ENCODE measurements at regions not wholly inside any gene's neighbourhood (a gene's known extent, or its start where the extent isn't known, plus 50 kb on each side); places are given as distances from the start of the nearest gene placed in this dataset.

DNA sequence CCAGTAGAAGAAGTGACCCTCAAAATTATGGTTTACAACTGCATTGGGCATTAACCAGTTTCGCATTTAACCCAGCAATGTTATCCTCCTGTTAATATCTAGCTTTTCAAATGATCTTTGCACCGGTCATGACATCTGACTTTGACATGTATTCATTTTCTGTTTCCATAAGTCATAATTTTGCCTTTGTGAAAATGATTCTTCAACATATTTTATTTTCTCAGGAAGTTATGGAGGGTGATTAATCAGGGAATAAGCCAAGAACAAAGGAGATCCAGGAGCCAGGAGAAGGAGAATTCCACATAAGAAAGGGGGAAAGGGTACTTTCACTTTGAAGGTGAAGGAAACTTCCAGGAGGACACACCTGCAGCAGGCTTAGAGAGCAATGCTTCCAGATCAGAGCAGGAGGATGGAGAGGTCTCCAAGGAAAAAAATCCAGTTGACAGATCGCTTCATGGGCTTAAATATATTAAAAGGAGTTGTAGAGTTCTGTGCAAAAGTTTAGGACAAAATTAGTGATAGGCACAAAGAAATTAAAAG is 92.1 kb upstream of the FAM3C start:
- no peak for DNase-seq

DNA sequence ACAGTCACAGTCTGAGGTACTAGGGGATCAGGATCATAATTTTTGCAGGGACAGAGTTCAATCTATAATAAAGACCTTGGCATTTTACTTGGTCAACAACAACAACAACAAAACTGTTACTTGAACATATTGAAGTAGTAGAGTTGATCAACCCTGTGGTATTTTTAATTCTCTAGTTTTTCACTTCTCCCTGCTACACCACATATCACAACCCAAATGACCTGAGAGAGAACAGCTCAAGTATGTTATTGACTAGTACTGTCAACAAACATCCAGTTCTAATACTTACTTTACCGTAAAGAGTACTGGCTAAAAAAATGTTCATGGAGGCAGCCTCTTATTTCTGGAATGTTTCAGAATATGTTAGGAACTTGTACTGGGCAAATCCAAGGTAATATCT is 90.5 kb upstream of the FAM3C start:
- no peak for DNase-seq

DNA sequence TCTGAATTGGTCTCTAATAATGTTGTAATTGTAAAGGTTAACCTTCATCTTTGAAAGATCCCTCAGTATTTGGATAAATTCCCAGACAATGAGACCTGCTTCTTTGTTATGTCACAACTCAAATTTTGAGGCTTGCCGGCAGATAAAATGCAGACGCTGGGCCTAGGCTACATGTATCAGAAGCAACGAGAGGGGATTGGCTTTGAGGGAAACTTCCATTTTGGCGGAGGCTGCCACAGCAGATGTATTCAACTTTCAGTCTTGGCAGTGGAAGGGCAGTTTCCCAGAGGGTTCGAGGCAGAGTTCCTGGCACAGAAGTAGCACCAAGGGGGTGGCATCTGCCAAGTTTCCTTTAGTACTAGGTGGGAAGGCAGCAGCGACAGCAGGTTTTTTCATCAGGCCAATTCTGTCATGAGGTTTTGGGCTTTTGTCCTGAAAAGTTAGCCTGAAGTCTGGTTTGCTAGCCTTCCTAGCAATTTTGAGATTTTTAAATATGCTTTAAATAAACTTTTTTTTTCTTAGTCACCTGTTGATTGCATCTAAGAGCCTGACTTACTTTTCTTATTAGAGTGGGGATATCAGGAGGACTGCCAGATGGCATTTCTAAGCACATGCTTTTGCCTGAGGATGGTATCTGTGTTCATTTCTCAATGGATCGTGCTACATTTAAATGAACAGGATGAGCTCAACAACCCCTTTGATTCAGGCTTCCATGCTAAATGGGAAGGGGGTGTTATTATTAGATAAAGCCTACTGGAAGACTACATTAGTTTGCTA is 89.5 kb upstream of the FAM3C start:
- peak; percentile 78 for DNase-seq

DNA sequence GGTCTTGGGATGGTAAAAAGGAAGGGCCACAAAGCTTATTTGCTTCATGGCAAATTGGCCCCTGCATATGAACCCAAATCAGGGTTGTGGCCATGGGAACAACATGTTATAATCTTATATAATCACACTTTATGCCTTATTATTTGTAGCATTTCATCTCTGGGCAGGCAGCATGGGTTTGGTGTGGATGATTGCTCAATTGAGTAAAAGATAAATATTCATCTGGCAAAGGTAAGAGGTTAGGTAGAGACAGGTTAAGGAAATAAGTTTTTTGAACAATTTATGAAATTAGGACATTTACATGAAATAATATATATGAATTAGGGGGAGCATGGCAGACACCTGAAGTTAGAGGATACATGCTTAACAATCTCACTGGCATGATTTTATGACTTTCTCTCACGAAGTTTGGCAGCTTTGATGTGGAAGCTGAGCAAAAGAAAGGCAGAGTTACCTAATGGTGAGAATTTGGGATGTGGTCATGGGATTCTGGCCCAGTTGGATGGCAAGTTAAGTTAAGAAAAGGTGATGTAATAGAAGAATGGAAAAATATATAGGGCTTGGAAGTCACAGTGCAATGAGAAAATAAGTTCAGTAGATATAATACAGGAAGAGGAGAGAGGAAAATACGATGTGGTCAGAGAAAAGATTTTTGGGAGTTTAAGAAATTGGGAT is 88.1 kb upstream of the FAM3C start:
- no peak for DNase-seq

DNA sequence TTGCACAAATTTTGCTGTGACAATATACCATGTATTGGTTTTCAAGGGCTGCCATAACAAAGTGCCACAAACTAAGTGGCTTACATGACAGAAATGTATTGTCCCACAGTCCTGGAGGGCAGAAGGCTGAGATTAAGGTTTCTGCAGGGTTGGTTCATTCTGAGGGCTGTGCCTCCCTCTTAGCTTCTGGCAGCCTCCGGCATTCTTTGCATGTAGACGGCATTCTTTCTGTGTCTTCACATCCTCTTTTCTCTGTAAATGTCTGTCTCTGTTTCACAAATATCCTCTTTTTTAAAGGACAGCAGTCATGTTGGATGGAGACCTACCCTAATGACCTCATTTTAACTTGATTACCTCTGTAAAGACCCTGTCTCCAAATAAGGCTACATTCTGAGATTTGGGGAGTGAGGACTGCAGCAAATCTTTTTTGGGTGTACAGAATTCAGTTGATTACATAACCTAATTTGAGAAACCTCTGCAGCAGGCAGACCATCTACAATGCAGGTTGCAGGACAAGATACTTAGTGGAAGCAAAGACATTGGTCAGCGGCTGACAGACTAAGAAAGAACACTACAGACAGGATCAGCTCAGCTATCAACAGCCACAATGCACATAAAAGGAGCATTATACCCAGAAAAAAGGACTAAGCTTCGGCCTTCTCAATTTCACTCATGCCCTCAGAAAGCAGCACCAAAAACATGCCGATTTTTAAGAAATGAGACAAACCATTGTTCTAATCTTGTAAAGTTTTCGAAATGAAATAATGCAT is 84.6 kb upstream of the FAM3C start:
- DNase-seq: no peak

DNA sequence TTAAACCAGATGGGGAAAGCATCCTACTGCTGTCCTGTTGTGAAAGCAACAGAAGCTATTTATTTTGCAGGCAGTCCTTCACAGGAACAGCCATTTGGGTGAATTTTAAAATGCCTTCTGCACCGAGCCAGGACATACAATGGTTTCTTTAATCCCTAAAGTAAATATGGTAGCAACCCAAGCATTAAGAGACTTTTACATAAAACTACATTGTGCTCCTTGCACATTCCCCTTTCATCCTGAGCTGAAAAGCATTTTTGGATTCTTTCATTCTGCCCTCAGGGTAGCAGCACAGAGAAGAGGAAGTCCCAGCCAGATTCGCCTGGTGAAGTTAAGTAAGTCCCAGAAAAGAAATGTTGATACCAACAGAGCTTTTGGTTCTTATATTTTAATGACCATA is 84.0 kb upstream of the FAM3C start:
- no peak for DNase-seq

DNA sequence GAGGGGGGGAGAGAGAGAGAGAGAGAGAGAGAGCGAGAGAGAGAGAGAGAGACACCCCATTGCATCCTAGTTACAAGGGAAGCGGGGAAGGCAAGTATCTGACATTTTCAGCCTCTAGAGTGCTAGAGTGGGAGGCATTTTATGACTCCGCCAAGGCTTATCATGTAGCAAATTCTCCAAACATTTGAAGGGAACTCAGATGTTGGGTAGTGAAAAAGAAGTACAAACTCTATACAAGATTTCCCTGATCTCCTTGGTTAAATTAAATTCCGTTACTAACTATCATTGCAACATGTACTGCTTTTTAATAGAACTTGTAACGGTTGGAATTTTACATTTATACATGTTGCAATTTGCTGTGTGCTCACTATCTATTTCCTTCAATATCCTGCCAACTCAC is 83.4 kb upstream of the FAM3C start:
- DNase-seq: no peak

DNA sequence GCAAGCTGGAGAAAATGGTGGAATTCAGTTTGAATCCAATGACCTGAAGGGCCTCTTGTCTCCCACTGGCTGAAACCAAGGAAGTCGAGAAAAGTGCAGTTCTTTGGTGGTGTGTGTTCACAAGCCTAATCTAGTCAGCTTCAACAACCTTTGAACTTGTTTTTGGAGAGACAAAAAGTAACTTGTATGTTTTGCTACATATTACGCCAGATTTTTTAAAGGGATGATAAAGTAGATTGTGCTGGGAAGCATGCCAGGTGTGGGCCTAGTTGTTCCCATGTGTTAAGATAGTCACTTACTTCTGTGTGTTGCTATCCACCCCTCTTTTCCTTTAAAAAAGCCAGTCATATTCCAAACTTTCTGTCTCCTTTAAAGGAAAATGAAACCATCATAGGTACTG is 79.7 kb upstream of the FAM3C start:
- no peak for DNase-seq

DNA sequence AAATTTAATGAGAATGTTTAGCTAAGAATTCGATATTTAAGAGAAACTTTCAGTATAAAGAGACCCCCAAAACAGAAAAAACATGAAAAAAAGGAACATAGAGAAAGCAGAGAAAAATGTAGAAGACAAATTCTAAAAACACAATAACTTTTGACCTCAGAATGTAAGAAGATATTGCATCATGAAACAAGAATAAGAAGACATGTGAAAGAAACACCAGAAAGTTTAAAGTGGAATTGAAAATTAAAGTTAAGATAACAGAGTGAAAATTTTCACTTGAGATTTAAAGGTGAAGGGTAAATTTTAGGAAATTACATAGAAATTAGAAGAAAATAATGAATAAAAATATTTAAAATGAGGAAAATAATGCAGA is 78.2 kb upstream of the FAM3C start:
- DNase-seq: no peak

DNA sequence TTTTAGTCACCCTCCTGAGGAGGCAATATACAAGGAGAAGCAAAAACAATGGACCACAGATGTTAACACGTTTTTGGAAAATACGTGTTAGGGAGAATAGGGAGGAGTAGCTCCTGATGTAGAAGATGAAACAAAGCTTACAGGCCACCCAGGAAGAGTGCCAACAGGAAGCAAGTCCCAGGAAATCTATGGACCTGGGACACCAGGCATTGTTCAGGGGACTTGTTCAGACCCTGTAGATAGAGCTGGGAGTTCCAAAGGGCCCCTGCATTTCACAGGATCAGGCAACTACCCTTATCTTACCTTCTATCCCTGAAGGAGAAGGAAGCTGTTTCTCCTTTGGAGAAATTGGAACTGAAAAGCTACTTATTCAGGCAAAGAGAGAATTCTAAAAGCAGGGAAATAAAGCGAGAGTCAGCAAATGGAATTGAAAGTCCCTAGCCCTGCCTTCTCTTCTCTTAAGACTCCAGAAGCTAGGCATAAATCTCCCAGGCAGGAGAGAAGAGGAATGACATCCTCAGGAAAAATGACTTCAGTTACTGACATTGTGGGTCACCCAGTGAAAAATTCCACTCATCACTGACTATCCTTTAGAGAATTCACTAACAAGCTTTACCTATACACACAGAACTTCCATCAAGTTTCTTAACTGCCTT is 77.7 kb upstream of the FAM3C start:
- no peak for DNase-seq

DNA sequence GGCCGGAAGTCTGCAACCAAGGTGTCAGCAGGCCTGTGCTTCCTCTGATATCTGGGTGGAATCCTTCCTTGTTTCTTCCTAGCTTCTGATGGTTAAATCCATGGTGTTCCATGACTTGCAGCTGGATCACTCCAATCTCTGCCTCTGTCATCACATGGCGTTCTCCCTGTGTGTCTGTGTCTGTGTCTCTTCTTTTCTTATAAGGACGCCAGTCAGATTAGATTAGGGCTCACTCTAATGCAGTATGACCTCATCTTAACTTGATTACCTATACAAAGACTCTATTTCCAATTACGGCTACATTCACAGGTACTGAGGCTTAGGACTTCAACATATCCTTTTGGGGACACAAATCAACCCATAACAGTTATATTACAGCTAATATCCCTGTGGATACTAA is 70.3 kb upstream of the FAM3C start:
- DNase-seq: no peak

DNA sequence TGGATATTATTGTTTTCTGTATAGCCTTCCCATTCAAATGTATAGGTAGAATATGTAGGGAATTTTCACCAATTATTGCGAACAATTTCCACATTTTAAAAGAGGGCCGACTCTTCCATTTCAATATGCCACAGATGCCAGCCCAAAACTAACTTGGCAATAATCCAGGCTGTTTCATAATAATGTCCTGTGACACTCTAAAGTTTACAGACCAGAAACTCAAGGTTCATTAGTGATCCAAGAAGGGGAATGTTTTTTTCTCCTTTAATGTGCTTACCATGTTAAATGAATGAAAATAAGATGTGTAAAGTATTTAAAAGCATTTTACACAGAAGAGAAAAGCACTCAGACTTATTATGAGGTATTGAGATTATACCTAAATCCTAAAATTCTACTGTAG is 63.0 kb upstream of the FAM3C start:
- no peak for DNase-seq

DNA sequence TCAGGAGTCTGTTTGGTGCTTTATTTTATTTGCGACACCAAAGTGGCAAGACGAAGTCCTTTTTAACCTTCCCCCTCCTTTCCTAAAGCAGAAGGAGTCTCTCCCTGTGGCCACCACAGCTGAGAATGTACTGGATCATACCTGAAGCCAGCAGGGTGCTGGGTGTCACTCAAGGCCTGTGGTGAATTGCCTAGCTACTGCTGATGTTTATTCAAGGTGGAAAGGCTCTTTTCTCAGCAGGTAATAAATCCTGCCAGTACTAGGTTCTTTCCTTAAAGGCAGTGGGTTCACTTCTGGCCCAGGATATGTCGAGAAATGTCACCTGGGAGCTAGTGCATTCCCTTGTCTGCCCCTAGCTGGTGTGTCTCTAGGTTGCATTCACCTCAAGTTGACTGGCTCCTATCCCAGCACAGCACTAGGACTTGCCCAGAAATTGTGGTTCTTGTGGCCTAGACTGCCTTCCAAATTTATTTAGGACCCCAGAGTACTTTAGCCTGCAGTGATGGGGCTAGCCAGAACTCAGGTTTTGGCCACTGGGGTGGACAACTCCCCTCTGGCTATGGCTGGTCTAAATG is 60.8 kb upstream of the FAM3C start:
- DNase-seq: no peak

DNA sequence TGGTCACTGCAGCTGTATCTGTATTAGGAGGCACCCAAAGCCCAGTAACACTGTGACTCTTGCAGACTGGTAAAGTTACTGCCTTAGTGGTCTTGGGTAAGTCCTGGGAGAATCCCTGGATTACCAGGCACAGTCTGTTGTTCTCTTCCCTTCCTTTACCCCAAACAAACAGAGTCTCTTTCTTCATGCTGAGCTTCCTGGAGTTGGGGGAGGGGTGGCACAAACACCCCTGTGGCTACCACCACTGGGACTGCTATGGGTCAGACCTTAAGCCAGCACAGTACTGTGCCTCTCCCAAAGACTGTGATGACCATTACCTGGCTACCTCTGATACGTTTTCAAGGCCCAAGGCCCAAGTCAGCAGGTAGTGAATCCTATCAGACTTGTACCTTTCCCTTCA is 59.9 kb upstream of the FAM3C start:
- DNase-seq: no peak

DNA sequence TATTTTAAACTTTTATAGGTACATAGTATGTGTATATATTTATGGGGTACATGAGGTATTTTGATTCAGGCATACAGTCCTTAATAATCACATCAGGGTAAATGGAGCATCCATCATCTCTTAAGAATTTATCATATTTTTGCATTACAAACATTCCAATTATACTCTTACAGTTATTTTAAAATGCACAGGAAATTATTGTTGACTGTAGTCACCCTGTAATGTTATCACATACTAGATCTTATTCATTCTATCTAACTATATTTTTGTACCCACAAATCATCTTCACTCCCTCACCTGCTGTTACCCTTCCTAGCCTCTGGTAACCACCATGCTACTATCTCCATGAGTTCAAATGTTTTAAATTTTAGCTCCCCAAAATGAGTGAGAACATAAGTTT is 56.3 kb upstream of the FAM3C start:
- no peak for DNase-seq

DNA sequence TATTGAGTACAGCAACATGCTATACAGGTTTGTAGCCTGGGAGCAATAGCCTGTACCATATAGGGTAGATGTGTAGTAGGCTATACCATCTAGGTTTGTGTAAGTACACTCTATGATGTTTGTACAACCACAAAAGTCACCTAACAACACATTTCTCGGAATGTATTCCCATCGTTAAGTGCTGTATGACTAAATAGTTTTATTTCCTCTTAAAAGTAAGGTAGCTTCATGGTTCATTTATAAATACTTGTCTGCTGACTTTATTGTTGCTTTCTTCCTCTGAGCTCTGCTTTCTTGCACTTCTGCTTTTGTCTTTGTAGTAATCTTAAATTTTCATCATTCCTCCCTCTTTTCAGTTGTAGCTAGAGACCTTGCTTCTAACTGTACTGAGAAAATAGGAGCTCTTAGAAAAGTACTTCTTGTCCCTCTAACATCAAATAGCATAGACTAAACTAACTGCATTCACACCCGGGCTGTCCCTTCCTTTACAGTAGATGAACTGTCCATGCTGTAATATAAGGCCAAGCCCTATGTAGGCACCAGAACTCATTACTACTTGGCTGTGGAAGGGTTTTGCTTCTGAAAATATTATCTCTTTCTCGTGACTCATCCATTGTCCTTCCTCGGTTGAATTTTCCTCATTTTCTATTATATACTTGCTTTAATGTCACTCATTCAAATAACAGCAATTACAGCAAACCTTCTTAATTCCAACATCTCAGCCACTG is 55.4 kb upstream of the FAM3C start:
- no peak for DNase-seq

DNA sequence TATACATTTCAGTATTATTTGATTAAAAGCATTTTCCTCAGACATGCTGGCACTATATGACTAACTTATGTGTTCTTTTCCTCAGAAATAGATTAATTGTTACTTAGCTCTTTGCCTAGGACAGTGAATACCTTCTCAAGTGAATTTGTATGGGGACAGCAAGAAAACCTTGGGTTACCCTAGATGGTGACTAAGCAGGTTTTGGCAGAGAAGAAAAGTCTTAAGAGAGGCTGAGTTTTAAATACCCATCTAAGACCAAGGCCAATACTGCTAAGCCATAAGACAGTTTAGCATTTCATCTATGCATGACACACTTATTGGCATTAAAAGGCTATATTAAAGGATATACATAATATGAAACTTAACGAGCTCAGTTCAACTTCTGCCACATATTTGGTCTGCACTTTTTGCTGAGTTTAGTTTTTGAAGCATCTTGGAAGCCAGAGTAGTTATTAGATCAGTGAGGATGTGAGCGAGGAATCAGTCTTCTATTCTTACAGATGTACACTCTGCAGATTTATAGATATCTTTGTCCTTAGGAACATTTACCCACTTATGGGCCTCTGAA is 54.6 kb upstream of the FAM3C start:
- DNase-seq: no peak

DNA sequence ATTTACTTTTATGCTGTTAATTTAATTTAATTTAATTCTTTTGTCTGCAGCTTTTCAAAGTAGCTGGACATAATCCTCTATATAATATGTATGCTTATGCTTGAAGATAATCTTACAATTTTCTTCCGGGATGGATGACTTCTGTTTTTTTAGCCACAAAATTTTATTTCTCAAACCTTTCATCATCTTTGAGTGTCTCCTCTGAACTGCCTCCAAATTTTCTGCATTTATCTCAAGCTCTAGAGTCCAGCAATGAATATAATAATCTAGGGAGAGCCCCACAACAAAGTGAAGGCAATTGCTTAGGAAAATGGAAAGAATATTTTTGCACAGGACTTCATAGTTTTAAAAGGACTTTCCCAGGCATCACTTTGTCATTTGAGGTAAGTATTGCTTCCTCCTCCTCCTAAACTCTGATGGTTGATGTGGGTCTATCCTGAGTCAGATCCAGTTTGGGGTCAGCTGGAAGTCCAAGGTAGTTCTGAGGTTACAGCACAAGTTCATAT is 53.7 kb upstream of the FAM3C start:
- no peak for DNase-seq

DNA sequence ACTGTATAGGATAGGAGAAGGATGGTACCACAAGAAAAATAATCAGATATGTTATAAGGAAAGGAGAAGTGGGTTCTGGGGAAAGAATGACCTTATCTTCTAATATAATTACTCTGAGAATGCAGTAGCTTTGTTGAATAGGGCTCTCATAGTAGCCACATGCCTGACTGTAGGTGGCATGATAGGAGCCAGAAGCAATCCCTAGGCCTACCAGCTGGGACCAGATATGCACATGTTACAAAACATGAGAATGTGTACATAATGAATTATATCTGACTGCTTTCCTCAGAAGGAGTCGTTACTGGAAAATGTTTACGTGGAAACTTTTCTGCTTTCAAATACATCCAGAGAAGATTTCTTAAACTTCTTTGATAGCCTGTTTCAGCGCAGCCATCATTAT is 53.2 kb upstream of the FAM3C start:
- no peak for DNase-seq

DNA sequence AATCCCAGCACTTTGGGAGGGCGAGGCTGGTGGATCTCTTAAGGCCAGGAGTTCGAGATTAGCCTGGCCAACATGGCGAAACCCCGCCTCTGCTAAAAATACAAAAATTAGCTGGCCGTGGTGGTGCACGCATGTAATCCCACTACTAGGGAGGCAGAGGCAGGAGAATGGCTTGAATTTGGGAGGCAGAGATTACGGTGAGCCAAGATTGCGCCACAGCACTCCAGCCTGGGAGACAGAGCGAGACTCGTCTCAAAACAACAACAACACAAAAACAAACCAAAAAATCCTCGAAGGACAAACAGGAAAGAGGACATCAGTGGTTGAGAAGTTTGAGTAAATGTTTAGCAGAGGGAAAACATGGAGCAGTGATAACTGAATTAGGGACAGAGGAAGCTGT is 52.3 kb upstream of the FAM3C start:
- DNase-seq: no peak

DNA sequence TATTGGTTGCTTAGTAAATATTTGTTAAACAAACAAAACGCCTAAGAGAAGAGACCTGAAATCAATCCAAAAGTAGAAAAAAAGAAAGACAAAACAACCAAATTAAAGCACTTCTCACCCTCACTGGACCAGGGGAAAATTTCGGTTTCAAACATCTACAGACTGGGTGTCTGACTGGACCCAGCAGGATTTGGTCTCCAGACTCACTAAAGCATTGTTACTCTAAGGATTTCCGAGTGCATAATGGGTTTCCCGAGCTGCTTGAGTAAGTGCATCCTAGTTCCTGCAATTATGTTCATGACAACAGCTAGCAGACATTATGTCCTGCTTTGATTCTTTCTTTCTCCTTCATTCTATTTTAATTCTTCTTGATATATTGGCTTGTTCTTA is 51.8 kb upstream of the FAM3C start:
- DNase-seq: no peak
